ENCODE measurements at regions not wholly inside any gene's neighbourhood (a gene's known extent, or its start where the extent isn't known, plus 50 kb on each side); places are given as distances from the start of the nearest gene placed in this dataset.

DNA sequence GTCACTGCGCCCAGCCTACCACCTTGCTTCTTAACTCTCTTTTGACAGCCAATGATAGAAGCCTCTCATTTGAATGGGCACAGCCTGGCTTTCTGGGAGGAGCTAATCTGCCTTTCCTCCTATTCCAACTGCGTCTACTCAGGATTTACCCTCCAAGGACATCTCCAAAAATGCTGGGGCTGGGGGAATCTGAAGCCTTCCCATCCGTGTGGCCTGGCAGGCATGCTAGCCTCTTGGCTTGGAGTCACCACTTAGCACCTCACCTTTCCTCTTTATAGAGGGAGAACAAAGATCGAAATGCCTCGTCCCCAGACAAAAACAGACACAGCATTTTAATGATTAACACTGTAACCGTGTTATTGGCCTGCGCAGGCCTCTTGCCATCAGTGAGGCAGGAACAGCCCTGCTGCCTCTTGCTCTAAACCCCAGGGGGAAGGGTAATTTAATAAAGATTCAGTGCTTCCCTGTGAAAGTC, 108.2 kb upstream of the KLF4 start:
- H3K27ac ChIP-seq (ENCODE audit: low read depth), result no peak overlapping the region
- H3K36me3 ChIP-seq (ENCODE audit: insufficient read depth), result no peaks in the 10 kb centered on the region
- no peaks in the 10 kb centered on the region for H4K20me1 ChIP-seq (replicated peaks; ENCODE audit: insufficient read depth)
- H3K4me1 Mint-ChIP-seq, result peaks cover 8% of the 10 kb centered on the region
- no peaks in the 10 kb centered on the region for H3K4me1 ChIP-seq (ENCODE audit: insufficient read depth)
- TF ChIP-seq, protein P1, sequence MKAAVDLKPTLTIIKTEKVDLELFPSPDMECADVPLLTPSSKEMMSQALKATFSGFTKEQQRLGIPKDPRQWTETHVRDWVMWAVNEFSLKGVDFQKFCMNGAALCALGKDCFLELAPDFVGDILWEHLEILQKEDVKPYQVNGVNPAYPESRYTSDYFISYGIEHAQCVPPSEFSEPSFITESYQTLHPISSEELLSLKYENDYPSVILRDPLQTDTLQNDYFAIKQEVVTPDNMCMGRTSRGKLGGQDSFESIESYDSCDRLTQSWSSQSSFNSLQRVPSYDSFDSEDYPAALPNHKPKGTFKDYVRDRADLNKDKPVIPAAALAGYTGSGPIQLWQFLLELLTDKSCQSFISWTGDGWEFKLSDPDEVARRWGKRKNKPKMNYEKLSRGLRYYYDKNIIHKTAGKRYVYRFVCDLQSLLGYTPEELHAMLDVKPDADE (IDR thresholded peaks at IDR 0.05), result no peak
- TF ChIP-seq ZNF331 (CRISPR knock-in tag; IDR thresholded peaks at IDR 0.05; ENCODE audit: low read depth) (no peak), EZH2 (IDR thresholded peaks at IDR 0.05; ENCODE audit: low read depth, unreplicated experiment) (no peak), EZH2phosphoT487 (IDR thresholded peaks at IDR 0.05; ENCODE audit: unreplicated experiment) (no peak), CREB1 (CRISPR knock-in tag; IDR thresholded peaks at IDR 0.05; ENCODE audit: low read depth) (no peak), ZNF114 (CRISPR knock-in tag; IDR thresholded peaks at IDR 0.05) (no peak), NANOG (IDR thresholded peaks at IDR 0.05; ENCODE audit: borderline replicate concordance) (no peak), POLR2AphosphoS5 (IDR thresholded peaks at IDR 0.05; ENCODE audit: low read depth) (no peak)
- TF ChIP-seq, protein P2, sequence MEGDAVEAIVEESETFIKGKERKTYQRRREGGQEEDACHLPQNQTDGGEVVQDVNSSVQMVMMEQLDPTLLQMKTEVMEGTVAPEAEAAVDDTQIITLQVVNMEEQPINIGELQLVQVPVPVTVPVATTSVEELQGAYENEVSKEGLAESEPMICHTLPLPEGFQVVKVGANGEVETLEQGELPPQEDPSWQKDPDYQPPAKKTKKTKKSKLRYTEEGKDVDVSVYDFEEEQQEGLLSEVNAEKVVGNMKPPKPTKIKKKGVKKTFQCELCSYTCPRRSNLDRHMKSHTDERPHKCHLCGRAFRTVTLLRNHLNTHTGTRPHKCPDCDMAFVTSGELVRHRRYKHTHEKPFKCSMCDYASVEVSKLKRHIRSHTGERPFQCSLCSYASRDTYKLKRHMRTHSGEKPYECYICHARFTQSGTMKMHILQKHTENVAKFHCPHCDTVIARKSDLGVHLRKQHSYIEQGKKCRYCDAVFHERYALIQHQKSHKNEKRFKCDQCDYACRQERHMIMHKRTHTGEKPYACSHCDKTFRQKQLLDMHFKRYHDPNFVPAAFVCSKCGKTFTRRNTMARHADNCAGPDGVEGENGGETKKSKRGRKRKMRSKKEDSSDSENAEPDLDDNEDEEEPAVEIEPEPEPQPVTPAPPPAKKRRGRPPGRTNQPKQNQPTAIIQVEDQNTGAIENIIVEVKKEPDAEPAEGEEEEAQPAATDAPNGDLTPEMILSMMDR (conservative IDR thresholded peaks at IDR 0.05; ENCODE audit: low read depth in 2 of 2), result no peak
- TF ChIP-seq, protein P3, sequence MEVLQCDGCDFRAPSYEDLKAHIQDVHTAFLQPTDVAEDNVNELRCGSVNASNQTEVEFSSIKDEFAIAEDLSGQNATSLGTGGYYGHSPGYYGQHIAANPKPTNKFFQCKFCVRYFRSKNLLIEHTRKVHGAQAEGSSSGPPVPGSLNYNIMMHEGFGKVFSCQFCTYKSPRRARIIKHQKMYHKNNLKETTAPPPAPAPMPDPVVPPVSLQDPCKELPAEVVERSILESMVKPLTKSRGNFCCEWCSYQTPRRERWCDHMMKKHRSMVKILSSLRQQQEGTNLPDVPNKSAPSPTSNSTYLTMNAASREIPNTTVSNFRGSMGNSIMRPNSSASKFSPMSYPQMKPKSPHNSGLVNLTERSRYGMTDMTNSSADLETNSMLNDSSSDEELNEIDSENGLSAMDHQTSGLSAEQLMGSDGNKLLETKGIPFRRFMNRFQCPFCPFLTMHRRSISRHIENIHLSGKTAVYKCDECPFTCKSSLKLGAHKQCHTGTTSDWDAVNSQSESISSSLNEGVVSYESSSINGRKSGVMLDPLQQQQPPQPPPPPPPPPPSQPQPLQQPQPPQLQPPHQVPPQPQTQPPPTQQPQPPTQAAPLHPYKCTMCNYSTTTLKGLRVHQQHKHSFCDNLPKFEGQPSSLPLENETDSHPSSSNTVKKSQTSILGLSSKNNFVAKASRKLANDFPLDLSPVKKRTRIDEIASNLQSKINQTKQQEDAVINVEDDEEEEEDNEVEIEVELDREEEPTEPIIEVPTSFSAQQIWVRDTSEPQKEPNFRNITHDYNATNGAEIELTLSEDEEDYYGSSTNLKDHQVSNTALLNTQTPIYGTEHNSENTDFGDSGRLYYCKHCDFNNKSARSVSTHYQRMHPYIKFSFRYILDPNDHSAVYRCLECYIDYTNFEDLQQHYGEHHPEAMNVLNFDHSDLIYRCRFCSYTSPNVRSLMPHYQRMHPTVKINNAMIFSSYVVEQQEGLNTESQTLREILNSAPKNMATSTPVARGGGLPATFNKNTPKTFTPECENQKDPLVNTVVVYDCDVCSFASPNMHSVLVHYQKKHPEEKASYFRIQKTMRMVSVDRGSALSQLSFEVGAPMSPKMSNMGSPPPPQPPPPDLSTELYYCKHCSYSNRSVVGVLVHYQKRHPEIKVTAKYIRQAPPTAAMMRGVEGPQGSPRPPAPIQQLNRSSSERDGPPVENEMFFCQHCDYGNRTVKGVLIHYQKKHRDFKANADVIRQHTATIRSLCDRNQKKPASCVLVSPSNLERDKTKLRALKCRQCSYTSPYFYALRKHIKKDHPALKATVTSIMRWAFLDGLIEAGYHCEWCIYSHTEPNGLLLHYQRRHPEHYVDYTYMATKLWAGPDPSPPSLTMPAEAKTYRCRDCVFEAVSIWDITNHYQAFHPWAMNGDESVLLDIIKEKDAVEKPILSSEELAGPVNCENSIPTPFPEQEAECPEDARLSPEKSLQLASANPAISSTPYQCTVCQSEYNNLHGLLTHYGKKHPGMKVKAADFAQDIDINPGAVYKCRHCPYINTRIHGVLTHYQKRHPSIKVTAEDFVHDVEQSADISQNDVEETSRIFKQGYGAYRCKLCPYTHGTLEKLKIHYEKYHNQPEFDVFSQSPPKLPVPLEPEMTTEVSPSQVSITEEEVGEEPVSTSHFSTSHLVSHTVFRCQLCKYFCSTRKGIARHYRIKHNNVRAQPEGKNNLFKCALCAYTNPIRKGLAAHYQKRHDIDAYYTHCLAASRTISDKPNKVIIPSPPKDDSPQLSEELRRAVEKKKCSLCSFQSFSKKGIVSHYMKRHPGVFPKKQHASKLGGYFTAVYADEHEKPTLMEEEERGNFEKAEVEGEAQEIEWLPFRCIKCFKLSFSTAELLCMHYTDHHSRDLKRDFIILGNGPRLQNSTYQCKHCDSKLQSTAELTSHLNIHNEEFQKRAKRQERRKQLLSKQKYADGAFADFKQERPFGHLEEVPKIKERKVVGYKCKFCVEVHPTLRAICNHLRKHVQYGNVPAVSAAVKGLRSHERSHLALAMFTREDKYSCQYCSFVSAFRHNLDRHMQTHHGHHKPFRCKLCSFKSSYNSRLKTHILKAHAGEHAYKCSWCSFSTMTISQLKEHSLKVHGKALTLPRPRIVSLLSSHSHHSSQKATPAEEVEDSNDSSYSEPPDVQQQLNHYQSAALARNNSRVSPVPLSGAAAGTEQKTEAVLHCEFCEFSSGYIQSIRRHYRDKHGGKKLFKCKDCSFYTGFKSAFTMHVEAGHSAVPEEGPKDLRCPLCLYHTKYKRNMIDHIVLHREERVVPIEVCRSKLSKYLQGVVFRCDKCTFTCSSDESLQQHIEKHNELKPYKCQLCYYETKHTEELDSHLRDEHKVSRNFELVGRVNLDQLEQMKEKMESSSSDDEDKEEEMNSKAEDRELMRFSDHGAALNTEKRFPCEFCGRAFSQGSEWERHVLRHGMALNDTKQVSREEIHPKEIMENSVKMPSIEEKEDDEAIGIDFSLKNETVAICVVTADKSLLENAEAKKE (CRISPR knock-in tag; IDR thresholded peaks at IDR 0.05), result no peak
- TF ChIP-seq, protein P4, sequence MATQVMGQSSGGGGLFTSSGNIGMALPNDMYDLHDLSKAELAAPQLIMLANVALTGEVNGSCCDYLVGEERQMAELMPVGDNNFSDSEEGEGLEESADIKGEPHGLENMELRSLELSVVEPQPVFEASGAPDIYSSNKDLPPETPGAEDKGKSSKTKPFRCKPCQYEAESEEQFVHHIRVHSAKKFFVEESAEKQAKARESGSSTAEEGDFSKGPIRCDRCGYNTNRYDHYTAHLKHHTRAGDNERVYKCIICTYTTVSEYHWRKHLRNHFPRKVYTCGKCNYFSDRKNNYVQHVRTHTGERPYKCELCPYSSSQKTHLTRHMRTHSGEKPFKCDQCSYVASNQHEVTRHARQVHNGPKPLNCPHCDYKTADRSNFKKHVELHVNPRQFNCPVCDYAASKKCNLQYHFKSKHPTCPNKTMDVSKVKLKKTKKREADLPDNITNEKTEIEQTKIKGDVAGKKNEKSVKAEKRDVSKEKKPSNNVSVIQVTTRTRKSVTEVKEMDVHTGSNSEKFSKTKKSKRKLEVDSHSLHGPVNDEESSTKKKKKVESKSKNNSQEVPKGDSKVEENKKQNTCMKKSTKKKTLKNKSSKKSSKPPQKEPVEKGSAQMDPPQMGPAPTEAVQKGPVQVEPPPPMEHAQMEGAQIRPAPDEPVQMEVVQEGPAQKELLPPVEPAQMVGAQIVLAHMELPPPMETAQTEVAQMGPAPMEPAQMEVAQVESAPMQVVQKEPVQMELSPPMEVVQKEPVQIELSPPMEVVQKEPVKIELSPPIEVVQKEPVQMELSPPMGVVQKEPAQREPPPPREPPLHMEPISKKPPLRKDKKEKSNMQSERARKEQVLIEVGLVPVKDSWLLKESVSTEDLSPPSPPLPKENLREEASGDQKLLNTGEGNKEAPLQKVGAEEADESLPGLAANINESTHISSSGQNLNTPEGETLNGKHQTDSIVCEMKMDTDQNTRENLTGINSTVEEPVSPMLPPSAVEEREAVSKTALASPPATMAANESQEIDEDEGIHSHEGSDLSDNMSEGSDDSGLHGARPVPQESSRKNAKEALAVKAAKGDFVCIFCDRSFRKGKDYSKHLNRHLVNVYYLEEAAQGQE (IDR thresholded peaks at IDR 0.05; ENCODE audit: unreplicated experiment), result no peak
- H3K4me3 ChIP-seq, result no peak overlapping the region
- no peak overlapping the region for H3K4me3 Mint-ChIP-seq
- H3K9me2 ChIP-seq (ENCODE audit: insufficient read depth), result no peaks in the 10 kb centered on the region
- peak overlapping the region; percentile 90 for H2AFZ ChIP-seq
- no peak overlapping the region for H3K4me2 ChIP-seq
- ATAC-seq, result peak; percentile 26; the same call in 1 of the 3 replicates
- no peaks in the 10 kb centered on the region for H3F3A ChIP-seq (replicated peaks; ENCODE audit: low read depth)
- no peaks in the 10 kb centered on the region for H3K9me3 Mint-ChIP-seq
- H3K36me3 Mint-ChIP-seq (ENCODE audit: low read depth), result no peaks in the 10 kb centered on the region
- no peaks in the 10 kb centered on the region for H3K27me3 ChIP-seq (ENCODE audit: insufficient read depth)
- H3K27me3 Mint-ChIP-seq (ENCODE audit: insufficient read depth, low read depth, poor library complexity), result peaks cover 3% of the 10 kb centered on the region
- no peak for DNase-seq (ENCODE audit: low spot score)
- H3K27ac Mint-ChIP-seq, result no peak overlapping the region
- no peaks in the 10 kb centered on the region for H3K79me2 ChIP-seq (replicated peaks; ENCODE audit: insufficient read depth)

Measured in GM23338 (cell line).